Activated CD8-positive, alpha-beta memory T cell treated with anti-CD3 and anti-CD28 coated beads, Interleukin-2, amount 50 U/mL, for 24 hours (primary cell): ENCODE measurements at regions not wholly inside any gene's neighbourhood (a gene's known extent, or its start where the extent isn't known, plus 50 kb on each side); places are given as distances from the start of the nearest gene placed in this dataset.
"Not testable (repeated sequence)": the region's sequence is repeated elsewhere in the genome, so short reads cannot be mapped to it uniquely, and the experiment has no call there.

Experiments used
- DNase-seq: peaks from one replicate; pipeline ENCODE4 v3.0.0-alpha.2; 2020; ENCODE audit errors: extremely low read depth

- DNase-seq, result not testable (repeated sequence)
Measured at GRCh38 chr2:87456477-87457128, 291.3 kb upstream of the PLGLB2 start.

- DNase-seq, result not testable (repeated sequence)
Measured at GRCh38 chr2:87457129-87457499, 290.8 kb upstream of the PLGLB2 start.

- not testable (repeated sequence) for DNase-seq
Measured at GRCh38 chr2:87458938-87459337, 288.9 kb upstream of the PLGLB2 start.

GRCh38 chr2:87460104-87460503, 287.8 kb upstream of the PLGLB2 start:
- DNase-seq, result not testable (repeated sequence)

- DNase-seq, result not testable (repeated sequence)
Measured at GRCh38 chr2:87460662-87461061, 287.2 kb upstream of the PLGLB2 start.

- not testable (repeated sequence) for DNase-seq
Measured at GRCh38 chr2:87461671-87462070, 286.2 kb upstream of the PLGLB2 start.

GRCh38 chr2:87464219-87464618, 283.7 kb upstream of the PLGLB2 start:
- not testable (repeated sequence) for DNase-seq

- not testable (repeated sequence) for DNase-seq
Measured at GRCh38 chr2:87465730-87466129, 282.2 kb upstream of the PLGLB2 start.

- DNase-seq, result peak; percentile 35
Measured at GRCh38 chr2:87466591-87467120, 281.2 kb upstream of the PLGLB2 start.

- DNase-seq, result not testable (repeated sequence)
Measured at GRCh38 chr2:87468429-87468981, 279.4 kb upstream of the PLGLB2 start.

GRCh38 chr2:87469180-87470151, 278.4 kb upstream of the PLGLB2 start:
- DNase-seq, result not testable (repeated sequence)

- not testable (repeated sequence) for DNase-seq
Measured at GRCh38 chr2:87470381-87471380, 277.2 kb upstream of the PLGLB2 start.

- DNase-seq, result not testable (repeated sequence)
Measured at GRCh38 chr2:87471478-87471877, 276.4 kb upstream of the PLGLB2 start.

- not testable (repeated sequence) for DNase-seq
Measured at GRCh38 chr2:87476223-87476872, 271.5 kb upstream of the PLGLB2 start.

GRCh38 chr2:87476936-87477335, 271.0 kb upstream of the PLGLB2 start:
- DNase-seq, result not testable (repeated sequence)

- DNase-seq, result not testable (repeated sequence)
Measured at GRCh38 chr2:87477669-87478428, 270.0 kb upstream of the PLGLB2 start.

- not testable (repeated sequence) for DNase-seq
Measured at GRCh38 chr2:87478911-87479310, 269.0 kb upstream of the PLGLB2 start.

- DNase-seq, result not testable (repeated sequence)
Measured at GRCh38 chr2:87483093-87483680, 264.7 kb upstream of the PLGLB2 start.

- not testable (repeated sequence) for DNase-seq
Measured at GRCh38 chr2:87484363-87484762, 263.5 kb upstream of the PLGLB2 start.
